GM12878 (cell line): ENCODE measurements at regions not wholly inside any gene's neighbourhood (a gene's known extent, or its start where the extent isn't known, plus 50 kb on each side); places are given as distances from the start of the nearest gene placed in this dataset.

Source experiments
- BCL11A ChIP-seq: IDR thresholded peaks from 2 replicates; pipeline ENCODE4 v1.6.1; 2011; ENCODE audit warnings: low read depth, low read length
- BMI1 ChIP-seq: fragments of 450-650 bp; IDR thresholded peaks from 2 replicates; pipeline ENCODE4 v1.6.1; 2016; ENCODE audit warnings: mild to moderate bottlenecking, moderate library complexity, borderline replicate concordance
- DPF2 ChIP-seq: fragments of 450-650 bp; IDR thresholded peaks from 2 replicates; pipeline ENCODE4 v1.6.1; 2017; ENCODE audit warnings: mild to moderate bottlenecking
- GATAD2B ChIP-seq: fragments of 450-650 bp; conservative IDR thresholded peaks from 2 replicates; pipeline ENCODE4 v1.6.1; 2017; ENCODE audit warnings: low read depth, mild to moderate bottlenecking, moderate library complexity
- IRF4 ChIP-seq: IDR thresholded peaks from 2 replicates; pipeline ENCODE4 v1.6.1; 2011; ENCODE audit warnings: low read depth, low read length
- MYC ChIP-seq: IDR thresholded peaks from 2 replicates; pipeline ENCODE4 v1.6.1; 2011; ENCODE audit warnings: mild to moderate bottlenecking, low read length, moderate library complexity, inconsistent platforms; ENCODE audit not compliant: insufficient read depth, insufficient replicate concordance, insufficient read length, severe bottlenecking
- NKRF ChIP-seq: fragments of 450-650 bp; conservative IDR thresholded peaks from 2 replicates; pipeline ENCODE4 v1.6.1; 2017; ENCODE audit warnings: mild to moderate bottlenecking, moderate library complexity
- REST ChIP-seq: IDR thresholded peaks from 2 replicates; pipeline ENCODE4 v1.6.1; 2012; ENCODE audit warnings: mild to moderate bottlenecking, low read depth, low read length
- RUNX3 ChIP-seq: IDR thresholded peaks from 2 replicates; pipeline ENCODE4 v1.6.1; 2012; ENCODE audit warnings: low read length, inconsistent platforms
- TCF7 ChIP-seq: IDR thresholded peaks from 2 replicates; pipeline ENCODE4 v1.6.1; 2014; ENCODE audit warnings: antibody characterized with exemption, borderline replicate concordance
- TF ChIP-seq, protein P1 (sequence below): fragments of 450-650 bp; IDR thresholded peaks from 2 replicates; pipeline ENCODE4 v1.6.1; 2014; ENCODE audit warnings: mild to moderate bottlenecking
- TF ChIP-seq, protein P2 (sequence below): IDR thresholded peaks from 2 replicates; pipeline ENCODE4 v1.6.1; 2012; ENCODE audit warnings: low read depth, low read length, improper control_type of control experiment
- TF ChIP-seq, protein P3 (sequence below): fragments of 450-650 bp; IDR thresholded peaks from 2 replicates; pipeline ENCODE4 v1.6.1; 2018; ENCODE audit warnings: mild to moderate bottlenecking, low read depth, moderate library complexity; ENCODE audit not compliant: partially characterized antibody
- TF ChIP-seq, protein P4 (sequence below): fragments of 450-650 bp; IDR thresholded peaks from 2 replicates; pipeline ENCODE4 v1.6.1; 2018; ENCODE audit warnings: borderline replicate concordance, mild to moderate bottlenecking; ENCODE audit not compliant: partially characterized antibody

- TF ChIP-seq NKRF = no peak
- no peak for TF ChIP-seq RUNX3
- TF ChIP-seq DPF2 = no peak
- TF ChIP-seq, protein P1, sequence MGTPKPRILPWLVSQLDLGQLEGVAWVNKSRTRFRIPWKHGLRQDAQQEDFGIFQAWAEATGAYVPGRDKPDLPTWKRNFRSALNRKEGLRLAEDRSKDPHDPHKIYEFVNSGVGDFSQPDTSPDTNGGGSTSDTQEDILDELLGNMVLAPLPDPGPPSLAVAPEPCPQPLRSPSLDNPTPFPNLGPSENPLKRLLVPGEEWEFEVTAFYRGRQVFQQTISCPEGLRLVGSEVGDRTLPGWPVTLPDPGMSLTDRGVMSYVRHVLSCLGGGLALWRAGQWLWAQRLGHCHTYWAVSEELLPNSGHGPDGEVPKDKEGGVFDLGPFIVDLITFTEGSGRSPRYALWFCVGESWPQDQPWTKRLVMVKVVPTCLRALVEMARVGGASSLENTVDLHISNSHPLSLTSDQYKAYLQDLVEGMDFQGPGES = no peak
- TF ChIP-seq GATAD2B = no peak
- TF ChIP-seq, protein P2, sequence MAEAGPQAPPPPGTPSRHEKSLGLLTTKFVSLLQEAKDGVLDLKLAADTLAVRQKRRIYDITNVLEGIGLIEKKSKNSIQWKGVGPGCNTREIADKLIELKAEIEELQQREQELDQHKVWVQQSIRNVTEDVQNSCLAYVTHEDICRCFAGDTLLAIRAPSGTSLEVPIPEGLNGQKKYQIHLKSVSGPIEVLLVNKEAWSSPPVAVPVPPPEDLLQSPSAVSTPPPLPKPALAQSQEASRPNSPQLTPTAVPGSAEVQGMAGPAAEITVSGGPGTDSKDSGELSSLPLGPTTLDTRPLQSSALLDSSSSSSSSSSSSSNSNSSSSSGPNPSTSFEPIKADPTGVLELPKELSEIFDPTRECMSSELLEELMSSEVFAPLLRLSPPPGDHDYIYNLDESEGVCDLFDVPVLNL = no peak
- TF ChIP-seq MYC = no peak
- no peak for TF ChIP-seq TCF7
- TF ChIP-seq REST = no peak
- TF ChIP-seq, protein P3, sequence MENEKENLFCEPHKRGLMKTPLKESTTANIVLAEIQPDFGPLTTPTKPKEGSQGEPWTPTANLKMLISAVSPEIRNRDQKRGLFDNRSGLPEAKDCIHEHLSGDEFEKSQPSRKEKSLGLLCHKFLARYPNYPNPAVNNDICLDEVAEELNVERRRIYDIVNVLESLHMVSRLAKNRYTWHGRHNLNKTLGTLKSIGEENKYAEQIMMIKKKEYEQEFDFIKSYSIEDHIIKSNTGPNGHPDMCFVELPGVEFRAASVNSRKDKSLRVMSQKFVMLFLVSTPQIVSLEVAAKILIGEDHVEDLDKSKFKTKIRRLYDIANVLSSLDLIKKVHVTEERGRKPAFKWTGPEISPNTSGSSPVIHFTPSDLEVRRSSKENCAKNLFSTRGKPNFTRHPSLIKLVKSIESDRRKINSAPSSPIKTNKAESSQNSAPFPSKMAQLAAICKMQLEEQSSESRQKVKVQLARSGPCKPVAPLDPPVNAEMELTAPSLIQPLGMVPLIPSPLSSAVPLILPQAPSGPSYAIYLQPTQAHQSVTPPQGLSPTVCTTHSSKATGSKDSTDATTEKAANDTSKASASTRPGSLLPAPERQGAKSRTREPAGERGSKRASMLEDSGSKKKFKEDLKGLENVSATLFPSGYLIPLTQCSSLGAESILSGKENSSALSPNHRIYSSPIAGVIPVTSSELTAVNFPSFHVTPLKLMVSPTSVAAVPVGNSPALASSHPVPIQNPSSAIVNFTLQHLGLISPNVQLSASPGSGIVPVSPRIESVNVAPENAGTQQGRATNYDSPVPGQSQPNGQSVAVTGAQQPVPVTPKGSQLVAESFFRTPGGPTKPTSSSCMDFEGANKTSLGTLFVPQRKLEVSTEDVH = no peak
- TF ChIP-seq BMI1 = no peak
- TF ChIP-seq IRF4 = no peak
- TF ChIP-seq, protein P4, sequence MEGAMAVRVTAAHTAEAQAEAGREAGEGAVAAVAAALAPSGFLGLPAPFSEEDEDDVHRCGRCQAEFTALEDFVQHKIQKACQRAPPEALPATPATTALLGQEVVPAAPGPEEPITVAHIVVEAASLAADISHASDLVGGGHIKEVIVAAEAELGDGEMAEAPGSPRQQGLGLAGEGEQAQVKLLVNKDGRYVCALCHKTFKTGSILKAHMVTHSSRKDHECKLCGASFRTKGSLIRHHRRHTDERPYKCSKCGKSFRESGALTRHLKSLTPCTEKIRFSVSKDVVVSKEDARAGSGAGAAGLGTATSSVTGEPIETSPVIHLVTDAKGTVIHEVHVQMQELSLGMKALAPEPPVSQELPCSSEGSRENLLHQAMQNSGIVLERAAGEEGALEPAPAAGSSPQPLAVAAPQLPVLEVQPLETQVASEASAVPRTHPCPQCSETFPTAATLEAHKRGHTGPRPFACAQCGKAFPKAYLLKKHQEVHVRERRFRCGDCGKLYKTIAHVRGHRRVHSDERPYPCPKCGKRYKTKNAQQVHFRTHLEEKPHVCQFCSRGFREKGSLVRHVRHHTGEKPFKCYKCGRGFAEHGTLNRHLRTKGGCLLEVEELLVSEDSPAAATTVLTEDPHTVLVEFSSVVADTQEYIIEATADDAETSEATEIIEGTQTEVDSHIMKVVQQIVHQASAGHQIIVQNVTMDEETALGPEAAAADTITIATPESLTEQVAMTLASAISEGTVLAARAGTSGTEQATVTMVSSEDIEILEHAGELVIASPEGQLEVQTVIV = no peak
- no peak for TF ChIP-seq BCL11A
These were observed 388.0 kb downstream of the FGF10 start (continued) for GRCh38 chr5:44001236-44001635.
